GM13976 (cell line): ENCODE measurements at regions not wholly inside any gene's neighbourhood (a gene's known extent, or its start where the extent isn't known, plus 50 kb on each side); places are given as distances from the start of the nearest gene placed in this dataset.

ENCODE experiments used
- DNase-seq: peaks from one replicate; pipeline ENCODE4 v3.0.0; 2012; ENCODE audit warnings: low spot score
- in situ Hi-C: fragments of 300-500 bp; cut with MboI; formaldehyde crosslinking; loops from one replicate; pipeline ENCODE4 v1.12.0; 2022; ENCODE audit warnings: low sequenced_read_pairs, mixed read lengths, inconsistent platforms; ENCODE audit not compliant: unreplicated experiment
- TF ChIP-seq, protein P1 (sequence below): IDR thresholded peaks from 2 replicates; pipeline ENCODE4 v1.5.1; 2012; ENCODE audit warnings: borderline replicate concordance, mild to moderate bottlenecking; ENCODE audit not compliant: insufficient read depth; ENCODE audit errors: extremely low read depth, missing control alignments, control extremely low read depth

DNA sequence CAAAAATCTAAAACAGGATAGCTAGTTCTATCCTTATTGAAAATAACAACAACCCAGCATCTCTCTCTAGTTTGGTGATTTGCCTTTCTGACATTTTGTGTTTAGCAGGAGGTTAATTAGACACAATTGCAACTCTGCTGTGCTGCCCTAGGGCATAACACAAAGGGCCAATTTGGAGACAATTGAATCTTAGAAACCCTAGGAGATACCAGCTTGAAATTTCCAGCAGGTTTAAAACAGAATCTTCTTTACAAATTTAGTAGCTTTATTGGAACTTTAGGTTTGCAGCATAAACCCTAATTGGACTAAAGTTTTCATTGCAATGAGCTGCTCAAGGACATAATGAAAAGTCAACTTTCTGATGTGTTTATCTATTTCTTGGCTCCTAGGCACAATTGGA, 166.7 kb upstream of the FER start:
- in situ Hi-C loops, result no loop called here
- no peak for DNase-seq
- TF ChIP-seq, protein P1, sequence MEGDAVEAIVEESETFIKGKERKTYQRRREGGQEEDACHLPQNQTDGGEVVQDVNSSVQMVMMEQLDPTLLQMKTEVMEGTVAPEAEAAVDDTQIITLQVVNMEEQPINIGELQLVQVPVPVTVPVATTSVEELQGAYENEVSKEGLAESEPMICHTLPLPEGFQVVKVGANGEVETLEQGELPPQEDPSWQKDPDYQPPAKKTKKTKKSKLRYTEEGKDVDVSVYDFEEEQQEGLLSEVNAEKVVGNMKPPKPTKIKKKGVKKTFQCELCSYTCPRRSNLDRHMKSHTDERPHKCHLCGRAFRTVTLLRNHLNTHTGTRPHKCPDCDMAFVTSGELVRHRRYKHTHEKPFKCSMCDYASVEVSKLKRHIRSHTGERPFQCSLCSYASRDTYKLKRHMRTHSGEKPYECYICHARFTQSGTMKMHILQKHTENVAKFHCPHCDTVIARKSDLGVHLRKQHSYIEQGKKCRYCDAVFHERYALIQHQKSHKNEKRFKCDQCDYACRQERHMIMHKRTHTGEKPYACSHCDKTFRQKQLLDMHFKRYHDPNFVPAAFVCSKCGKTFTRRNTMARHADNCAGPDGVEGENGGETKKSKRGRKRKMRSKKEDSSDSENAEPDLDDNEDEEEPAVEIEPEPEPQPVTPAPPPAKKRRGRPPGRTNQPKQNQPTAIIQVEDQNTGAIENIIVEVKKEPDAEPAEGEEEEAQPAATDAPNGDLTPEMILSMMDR, result no peak

DNA sequence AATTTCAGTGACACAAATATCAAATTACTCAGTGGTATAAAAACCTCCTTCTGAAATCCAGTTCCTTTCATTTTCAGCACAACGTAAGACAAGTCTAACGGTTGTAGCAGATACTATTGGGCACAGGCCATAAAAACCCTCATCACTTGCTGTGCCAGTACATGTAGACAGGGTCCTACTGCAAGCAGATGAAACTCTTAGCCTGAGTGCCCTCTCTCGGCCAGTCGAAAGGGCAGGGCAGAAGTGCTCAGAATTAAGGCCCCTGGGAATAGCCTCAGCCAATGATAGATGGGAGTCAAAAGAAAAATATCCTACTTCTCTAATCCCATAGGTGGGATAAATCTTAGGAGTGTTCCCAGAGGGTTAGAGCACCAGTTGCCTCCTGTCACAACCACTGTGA, 168.5 kb upstream of the FER start:
- DNase-seq, result no peak
- in situ Hi-C loops, result no loop called here
- TF ChIP-seq, protein P1, result no peak

DNA sequence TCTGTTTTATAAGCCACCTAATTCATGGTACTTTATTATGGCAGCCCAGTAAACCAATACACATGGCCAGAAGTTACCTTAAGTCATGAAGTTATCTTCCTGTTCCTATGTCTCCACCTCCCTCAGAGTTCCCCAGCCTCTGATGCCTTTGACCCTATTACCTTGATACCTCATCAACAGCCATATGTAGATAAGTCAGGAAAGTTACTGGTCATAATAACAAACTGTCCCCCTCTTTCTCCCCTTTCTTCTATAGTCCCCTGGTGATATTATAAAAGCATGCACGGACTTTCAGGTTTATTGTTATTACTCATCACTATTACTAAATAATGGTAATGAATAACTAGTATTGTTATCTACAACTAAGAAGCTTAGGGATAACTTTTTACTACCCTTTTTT, 168.9 kb upstream of the FER start:
- no peak for DNase-seq
- in situ Hi-C loops, result no loop called here
- TF ChIP-seq, protein P1, result no peak

DNA sequence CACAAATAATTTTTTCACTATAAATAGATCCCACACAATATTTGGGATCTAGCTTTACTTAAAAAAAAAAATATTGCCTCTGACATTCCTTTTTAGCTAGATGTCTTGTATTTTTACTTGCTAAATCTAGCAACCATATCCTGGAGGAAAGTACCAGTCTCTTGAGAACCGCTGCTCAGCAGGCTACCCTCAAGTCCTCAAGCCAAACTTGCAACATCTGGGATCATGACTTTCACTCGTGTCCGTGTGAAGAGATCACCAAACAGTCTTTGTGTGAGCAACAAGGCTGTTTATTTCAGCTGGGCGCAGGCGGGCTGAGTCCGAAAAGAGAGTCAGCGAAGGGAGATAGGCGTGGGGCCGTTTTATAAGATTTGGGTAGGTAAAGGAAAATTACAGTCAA, 180.3 kb upstream of the FER start:
- in situ Hi-C loops, result no loop called here
- DNase-seq, result no peak
- TF ChIP-seq, protein P1, result no peak

DNA sequence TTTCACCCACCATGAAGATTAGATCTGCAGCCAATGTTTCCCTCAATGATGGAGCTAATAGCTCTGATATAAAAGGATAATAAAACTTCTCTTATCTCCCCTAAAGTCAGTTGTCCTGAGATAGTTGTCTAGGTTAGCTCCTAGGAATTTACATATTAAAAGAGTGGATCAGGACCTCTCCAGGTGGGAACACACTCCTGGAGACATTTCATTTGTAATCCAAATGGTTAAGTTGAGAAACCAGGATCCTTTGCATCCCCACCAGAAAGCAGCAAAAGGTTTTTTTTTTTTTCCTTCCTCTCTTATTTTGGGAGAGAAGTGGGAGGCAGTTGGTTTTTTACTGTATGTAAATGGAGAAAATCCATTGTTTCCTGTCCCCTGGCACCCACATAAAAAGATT, 182.5 kb upstream of the FBXL17 start:
- in situ Hi-C loops, result no loop called here
- TF ChIP-seq, protein P1, result no peak
- DNase-seq, result no peak

DNA sequence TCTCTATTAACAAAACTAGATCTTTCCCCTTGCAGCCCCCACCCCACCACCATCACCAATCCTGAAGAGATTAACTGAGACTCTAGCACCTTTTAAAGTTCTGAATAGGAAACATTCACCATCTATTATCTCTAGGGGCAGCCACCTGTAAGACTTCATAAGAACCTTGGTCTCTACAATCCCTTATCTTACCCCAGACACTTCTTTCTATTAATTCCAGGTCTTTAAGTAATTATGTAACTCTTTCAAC, 180.2 kb upstream of the FBXL17 start:
- in situ Hi-C loops, result no loop called here
- TF ChIP-seq, protein P1, result no peak
- DNase-seq, result no peak

DNA sequence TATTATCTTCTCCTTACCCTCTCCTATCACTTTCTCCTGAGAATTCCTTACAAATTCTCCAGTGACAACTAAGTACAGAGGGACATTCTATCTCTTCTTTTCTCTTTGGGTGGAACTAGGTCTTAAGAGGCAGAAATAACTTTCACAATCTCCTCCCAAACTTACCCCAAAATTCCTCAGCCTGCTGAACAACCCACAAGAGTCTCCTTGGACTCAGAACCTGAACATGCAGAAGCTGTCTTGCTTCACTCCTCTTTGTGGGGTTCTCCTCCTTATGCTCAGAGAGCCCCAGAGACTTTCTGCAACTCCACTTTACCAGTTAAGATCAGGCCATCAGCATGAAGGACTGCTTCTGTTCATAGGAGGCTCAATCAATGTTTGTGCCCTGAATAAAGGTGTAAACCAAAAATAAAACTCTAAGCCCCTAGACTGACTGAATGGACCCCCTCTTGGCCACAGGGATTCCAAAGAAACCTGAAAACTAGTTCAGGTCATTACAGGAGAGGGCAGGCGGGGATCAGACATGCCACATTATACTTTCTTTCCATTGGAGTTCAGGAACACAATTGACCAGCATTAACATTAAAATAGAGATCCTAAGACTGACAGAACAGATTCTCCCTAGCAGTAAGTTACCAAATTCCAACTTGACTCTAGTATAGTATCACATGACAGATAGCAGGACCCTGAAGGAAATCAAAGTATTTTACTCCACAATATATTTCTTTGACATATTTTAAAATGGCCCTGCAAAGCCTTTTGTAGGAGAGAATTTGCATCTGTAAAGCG, 179.7 kb upstream of the FBXL17 start:
- DNase-seq, result no peak
- TF ChIP-seq, protein P1, result no peak
- in situ Hi-C loops, result no loop called here
